Keratinocyte (primary cell): ENCODE measurements at regions not wholly inside any gene's neighbourhood (a gene's known extent, or its start where the extent isn't known, plus 50 kb on each side); places are given as distances from the start of the nearest gene placed in this dataset.

ENCODE experiments used
- DNase-seq: peaks from one replicate; pipeline ENCODE4 v3.0.0-alpha.2; 2011; ENCODE audit warnings: low read depth, missing footprints, low spot score
- FAIRE-seq: peaks from 2 replicates; lab custom pipeline; 2011; peaks lifted over from hg19 to GRCh38; lab: Jason Lieb, UNC
- H2AFZ ChIP-seq: 2 replicates; pipeline ENCODE4 v1.6.0; 2012; ENCODE audit warnings: low read length, control low read depth, inconsistent platforms; ENCODE audit not compliant: control insufficient read depth
- H3K27ac ChIP-seq: 2 replicates; pipeline ENCODE4 v1.5.1; 2011; ENCODE audit warnings: low read length; ENCODE audit not compliant: control insufficient read depth, insufficient read depth
- H3K27me3 ChIP-seq: 3 replicates; pipeline ENCODE4 v1.6.0; 2011; ENCODE audit warnings: low read length; ENCODE audit not compliant: control insufficient read depth, insufficient read depth; ENCODE audit errors: extremely low read depth
- H3K36me3 ChIP-seq, 2 experiments: 2 replicates in 1 of 2; 3 replicates in 1 of 2; pipeline ENCODE4 v1.5.1; 2011; ENCODE audit warnings: low read length in 2 of 2, mild to moderate bottlenecking in 1 of 2; ENCODE audit not compliant: control insufficient read depth in 2 of 2, insufficient read depth in 2 of 2; ENCODE audit errors: extremely low read depth in 1 of 2
- H3K4me1 ChIP-seq: 3 replicates; pipeline ENCODE4 v1.5.1; 2011; ENCODE audit warnings: low read length; ENCODE audit not compliant: control insufficient read depth, insufficient read depth; ENCODE audit errors: extremely low read depth
- H3K4me2 ChIP-seq: 3 replicates; pipeline ENCODE4 v1.6.0; 2011; ENCODE audit warnings: low read depth, low read length; ENCODE audit not compliant: control insufficient read depth, insufficient read depth; ENCODE audit errors: extremely low read depth
- H3K4me3 ChIP-seq, 3 experiments: fragments of 200-600 bp in 1 of 3; sonication (generic) in 1 of 3; 2 replicates in 2 of 3; 3 replicates in 1 of 3; pipeline ENCODE4 v1.5.1; 2011 to 2016; ENCODE audit warnings: low read length in 3 of 3, mild to moderate bottlenecking in 3 of 3, control low read depth in 2 of 3, inconsistent platforms in 1 of 3, low read depth in 1 of 3, mixed read lengths in 1 of 3, mixed run types in 1 of 3, moderate library complexity in 1 of 3; ENCODE audit not compliant: control insufficient read depth in 2 of 3, insufficient read depth in 2 of 3; ENCODE audit errors: extremely low read depth in 1 of 3
- H3K79me2 ChIP-seq: 2 replicates; pipeline ENCODE4 v1.6.0; 2012; ENCODE audit warnings: low read length; ENCODE audit not compliant: control insufficient read depth, insufficient read depth
- H3K9ac ChIP-seq: 3 replicates; pipeline ENCODE4 v1.6.0; 2011; ENCODE audit warnings: low read length; ENCODE audit not compliant: control insufficient read depth, insufficient read depth; ENCODE audit errors: extremely low read depth
- H3K9me1 ChIP-seq: 3 replicates; pipeline ENCODE4 v1.6.0; 2011; ENCODE audit warnings: low read length; ENCODE audit not compliant: control insufficient read depth, insufficient read depth; ENCODE audit errors: extremely low read depth
- H3K9me3 ChIP-seq: 2 replicates; pipeline ENCODE4 v1.5.1; 2012; ENCODE audit warnings: low read depth, low read length; ENCODE audit not compliant: control insufficient read depth
- H4K20me1 ChIP-seq: 3 replicates; pipeline ENCODE4 v1.6.0; 2011; ENCODE audit warnings: low read length; ENCODE audit not compliant: control insufficient read depth, insufficient read depth; ENCODE audit errors: extremely low read depth
- EZH2 ChIP-seq: IDR thresholded peaks from one replicate; pipeline ENCODE4 v1.6.1; 2012; ENCODE audit warnings: inconsistent platforms, mild to moderate bottlenecking, low read length, moderate library complexity
- dilution Hi-C: fragments of 300-500 bp; cut with MboI; formaldehyde crosslinking; loops from one replicate; pipeline ENCODE4 v1.7.0; 2020; ENCODE audit warnings: low sequenced_read_pairs; ENCODE audit not compliant: extremely low pct_ligation_motif_present
- TF ChIP-seq, protein P1 (sequence below), 3 experiments: IDR thresholded peaks in 1 of 3; conservative IDR thresholded peaks in 1 of 3; optimal IDR thresholded peaks in 1 of 3; 2 replicates in 2 of 3; 3 replicates in 1 of 3; pipeline versions ENCODE3 to v1.5.1; 2011; ENCODE audit warnings: low read length in 3 of 3, mild to moderate bottlenecking in 3 of 3, moderate library complexity in 2 of 3, control low read depth in 1 of 3, inconsistent platforms in 1 of 3; ENCODE audit not compliant: insufficient read depth in 2 of 3; ENCODE audit errors: extremely low read depth in 1 of 3

DNA sequence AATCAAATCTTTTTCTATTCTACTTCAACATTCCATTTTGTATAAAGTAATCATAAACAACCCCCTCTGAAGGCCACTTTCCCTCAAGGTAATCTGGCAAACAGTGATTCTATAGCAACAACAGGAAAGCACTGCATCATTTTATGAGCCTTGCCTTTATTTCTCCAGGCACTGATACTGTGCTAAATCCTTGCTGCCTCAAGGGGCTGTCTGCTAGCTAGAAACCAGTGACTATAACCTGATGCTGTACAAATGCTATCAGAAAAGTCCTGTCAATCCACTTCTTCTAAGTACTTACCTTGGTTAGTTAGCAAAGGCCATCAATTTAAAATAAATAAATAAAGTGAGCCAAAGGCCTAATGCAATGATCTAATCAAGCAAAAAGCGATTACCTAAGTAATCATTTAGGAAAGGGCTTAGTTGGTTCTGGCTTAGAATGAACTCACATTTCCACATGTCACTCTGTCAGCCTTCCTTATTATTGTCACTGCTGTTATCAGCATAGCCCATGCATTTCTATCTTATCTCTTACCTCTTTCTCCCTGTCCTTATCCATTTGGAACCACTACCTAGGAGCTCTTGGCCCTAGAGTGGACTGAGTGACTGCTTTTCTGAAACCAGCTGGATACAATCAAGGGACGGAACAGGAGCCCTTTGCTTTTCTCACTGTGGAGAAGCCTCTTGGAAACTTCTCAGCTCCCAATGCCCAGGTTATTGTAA is 246.1 kb upstream of the MEF2C start:
- Histone ChIP-seq H3K4me2 (no peak overlapping the region), H3K4me1 (no peaks in the 10 kb centered on the region), H3K27me3 (no peaks in the 10 kb centered on the region), H3K36me3 (no peaks in the 10 kb centered on the region), H3K9me3 (no peaks in the 10 kb centered on the region), H3K27ac (no peak overlapping the region), H3K4me3 (no peak overlapping the region), H3K9ac (no peak overlapping the region), H3K79me2 (no peaks in the 10 kb centered on the region), H3K9me1 (no peaks in the 10 kb centered on the region), H2AFZ (no peak overlapping the region), H4K20me1 (no peaks in the 10 kb centered on the region)
- dilution Hi-C loops = no loop called here
- no peak for FAIRE-seq
- TF ChIP-seq EZH2 = no peak
- TF ChIP-seq, protein P1, sequence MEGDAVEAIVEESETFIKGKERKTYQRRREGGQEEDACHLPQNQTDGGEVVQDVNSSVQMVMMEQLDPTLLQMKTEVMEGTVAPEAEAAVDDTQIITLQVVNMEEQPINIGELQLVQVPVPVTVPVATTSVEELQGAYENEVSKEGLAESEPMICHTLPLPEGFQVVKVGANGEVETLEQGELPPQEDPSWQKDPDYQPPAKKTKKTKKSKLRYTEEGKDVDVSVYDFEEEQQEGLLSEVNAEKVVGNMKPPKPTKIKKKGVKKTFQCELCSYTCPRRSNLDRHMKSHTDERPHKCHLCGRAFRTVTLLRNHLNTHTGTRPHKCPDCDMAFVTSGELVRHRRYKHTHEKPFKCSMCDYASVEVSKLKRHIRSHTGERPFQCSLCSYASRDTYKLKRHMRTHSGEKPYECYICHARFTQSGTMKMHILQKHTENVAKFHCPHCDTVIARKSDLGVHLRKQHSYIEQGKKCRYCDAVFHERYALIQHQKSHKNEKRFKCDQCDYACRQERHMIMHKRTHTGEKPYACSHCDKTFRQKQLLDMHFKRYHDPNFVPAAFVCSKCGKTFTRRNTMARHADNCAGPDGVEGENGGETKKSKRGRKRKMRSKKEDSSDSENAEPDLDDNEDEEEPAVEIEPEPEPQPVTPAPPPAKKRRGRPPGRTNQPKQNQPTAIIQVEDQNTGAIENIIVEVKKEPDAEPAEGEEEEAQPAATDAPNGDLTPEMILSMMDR (optimal IDR thresholded peaks at IDR 0.05 in 1 of 3, IDR thresholded peaks at IDR 0.05 in 1 of 3, conservative IDR thresholded peaks at IDR 0.05 in 1 of 3; ENCODE audit: extremely low read depth in 1 of 3, insufficient read depth in 2 of 3, low read length in 3 of 3) = no peak
- DNase-seq = no peak

DNA sequence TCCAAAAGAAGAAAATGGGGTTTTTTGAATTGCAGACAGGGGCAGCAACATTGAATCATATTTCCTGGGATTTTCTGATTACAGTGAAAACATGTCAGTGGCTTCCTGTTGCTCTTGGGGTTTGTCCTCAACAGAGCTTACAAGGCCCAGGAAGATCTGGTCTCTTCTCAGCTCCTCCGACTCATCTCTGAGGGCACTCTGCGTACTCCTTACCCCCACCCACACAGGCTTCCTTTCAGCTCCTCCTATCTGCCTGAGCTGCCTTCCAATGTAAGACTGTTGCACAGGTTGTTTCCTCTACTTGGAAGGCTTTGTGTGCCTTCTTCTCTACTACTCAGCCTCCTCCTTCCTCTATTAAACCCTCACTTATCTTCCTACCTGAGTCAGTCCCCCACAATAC is 245.1 kb upstream of the MEF2C start:
- Histone ChIP-seq H2AFZ (no peak overlapping the region), H3K27ac (no peak overlapping the region), H3K9me3 (no peaks in the 10 kb centered on the region), H4K20me1 (no peaks in the 10 kb centered on the region), H3K27me3 (no peaks in the 10 kb centered on the region), H3K79me2 (no peaks in the 10 kb centered on the region), H3K4me3 (no peak overlapping the region), H3K4me1 (no peaks in the 10 kb centered on the region), H3K36me3 (no peaks in the 10 kb centered on the region), H3K4me2 (no peak overlapping the region), H3K9me1 (no peaks in the 10 kb centered on the region), H3K9ac (no peak overlapping the region)
- dilution Hi-C loops = no loop called here
- TF ChIP-seq, protein P1 (optimal IDR thresholded peaks at IDR 0.05 in 1 of 3, IDR thresholded peaks at IDR 0.05 in 1 of 3, conservative IDR thresholded peaks at IDR 0.05 in 1 of 3; ENCODE audit: extremely low read depth in 1 of 3, insufficient read depth in 2 of 3, low read length in 3 of 3) = no peak
- no peak for TF ChIP-seq EZH2
- FAIRE-seq (no peak), DNase-seq (no peak)
